ENCODE measurements at regions not wholly inside any gene's neighbourhood (a gene's known extent, or its start where the extent isn't known, plus 50 kb on each side); places are given as distances from the start of the nearest gene placed in this dataset.

- Histone ChIP-seq H3K9me3 (no peaks in the 10 kb centered on the region), H3K27me3 (no peaks in the 10 kb centered on the region), H3K36me3 (no peaks in the 10 kb centered on the region), H3K4me1 (peaks cover 19% of the 10 kb centered on the region), H3K4me3 (ENCODE audit: low read depth, low read length) (peak overlapping the region; percentile 37)
- peak; percentile 27 for DNase-seq
- no peak for TF ChIP-seq CTCF (IDR thresholded peaks at IDR 0.05; ENCODE audit: low read depth, low read length)
Observed at GRCh38 chr16:62254372-62254771, 218.1 kb upstream of the CDH8 start.

DNA sequence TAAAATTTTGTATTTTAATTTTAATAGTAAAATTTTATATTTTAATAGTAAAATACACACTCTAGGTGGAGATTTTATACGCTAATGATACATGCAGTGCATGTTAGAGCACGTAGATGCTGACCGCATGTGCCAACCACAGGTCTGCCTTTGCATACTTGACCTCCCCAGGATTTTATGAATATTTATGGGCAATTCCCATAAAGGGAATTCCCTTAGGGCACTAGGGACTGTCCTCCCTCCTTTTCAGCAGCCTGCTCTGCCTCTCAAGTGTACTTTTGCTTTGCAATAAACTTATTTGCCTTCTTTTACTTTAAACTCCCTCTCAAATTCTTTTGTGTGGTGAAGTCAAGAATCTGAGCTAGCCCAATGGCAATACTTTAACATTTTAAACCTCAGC is 217.7 kb upstream of the CDH8 start:
- no peaks in the 10 kb centered on the region for H3K9me3 ChIP-seq
- DNase-seq, result peak; percentile 13
- TF ChIP-seq CTCF (IDR thresholded peaks at IDR 0.05; ENCODE audit: low read depth, low read length), result no peak
- H3K4me3 ChIP-seq (ENCODE audit: low read depth, low read length), result peak overlapping the region; percentile 37
- peaks cover 19% of the 10 kb centered on the region for H3K4me1 ChIP-seq
- H3K27me3 ChIP-seq, result no peaks in the 10 kb centered on the region
- no peaks in the 10 kb centered on the region for H3K36me3 ChIP-seq

- Histone ChIP-seq H3K27me3 (no peaks in the 10 kb centered on the region), H3K4me3 (ENCODE audit: low read depth, low read length) (no peak overlapping the region), H3K9me3 (no peaks in the 10 kb centered on the region), H3K36me3 (no peaks in the 10 kb centered on the region), H3K4me1 (peaks cover 11% of the 10 kb centered on the region)
- TF ChIP-seq CTCF (IDR thresholded peaks at IDR 0.05; ENCODE audit: low read depth, low read length), result peak; percentile 37; the same call in 1 of the 2 replicates
- DNase-seq, result no peak
Observed at GRCh38 chr16:62249069-62249468, 212.8 kb upstream of the CDH8 start.

- Histone ChIP-seq H3K36me3 (no peaks in the 10 kb centered on the region), H3K27me3 (no peaks in the 10 kb centered on the region), H3K4me3 (ENCODE audit: low read depth, low read length) (no peak overlapping the region), H3K4me1 (peaks cover 4% of the 10 kb centered on the region), H3K9me3 (no peaks in the 10 kb centered on the region)
- peak; percentile 15 for DNase-seq
- no peak for TF ChIP-seq CTCF (IDR thresholded peaks at IDR 0.05; ENCODE audit: low read depth, low read length)
Observed at GRCh38 chr16:62240722-62241121, 204.5 kb upstream of the CDH8 start.

- TF ChIP-seq CTCF (IDR thresholded peaks at IDR 0.05; ENCODE audit: low read depth, low read length), result peak; percentile 89
- no peak overlapping the region for H3K4me3 ChIP-seq (ENCODE audit: low read depth, low read length)
- H3K4me1 ChIP-seq, result peaks cover 4% of the 10 kb centered on the region
- DNase-seq, result peak; percentile 96
- no peaks in the 10 kb centered on the region for H3K36me3 ChIP-seq
- H3K9me3 ChIP-seq, result no peaks in the 10 kb centered on the region; the same call in 1 of the 2 replicates
- no peaks in the 10 kb centered on the region for H3K27me3 ChIP-seq
Observed at GRCh38 chr16:62225675-62226074, 189.4 kb upstream of the CDH8 start.

DNA sequence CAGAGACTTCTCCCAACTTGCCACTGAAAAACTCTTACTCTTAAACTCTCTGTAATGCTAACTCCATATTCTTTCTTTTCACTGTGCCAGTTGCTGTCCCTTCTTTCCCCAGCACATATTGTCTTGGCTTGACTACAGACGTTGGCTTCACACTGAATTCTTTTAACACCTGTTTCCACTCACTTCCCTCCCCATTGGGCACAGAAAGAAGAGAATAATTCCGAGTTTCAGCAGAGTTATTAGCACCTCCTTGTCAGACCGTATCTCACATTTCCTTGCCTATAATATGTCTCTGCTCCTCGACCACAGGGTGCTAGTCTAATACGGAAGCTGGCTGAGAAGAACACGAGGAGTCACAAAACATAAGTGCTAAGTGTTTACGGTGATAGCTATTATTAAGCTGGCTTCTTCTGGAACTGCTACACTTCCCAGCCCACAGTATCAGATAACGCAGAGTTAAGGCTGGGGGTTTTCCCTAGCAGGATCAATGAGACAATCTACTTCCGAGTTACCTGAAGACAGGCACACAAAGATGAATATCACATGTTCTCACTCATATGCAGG is 188.5 kb upstream of the CDH8 start:
- Histone ChIP-seq H3K4me1 (peaks cover 4% of the 10 kb centered on the region), H3K27me3 (no peaks in the 10 kb centered on the region), H3K36me3 (no peaks in the 10 kb centered on the region), H3K9me3 (no peaks in the 10 kb centered on the region; the same call in 1 of the 2 replicates), H3K4me3 (ENCODE audit: low read depth, low read length) (no peak overlapping the region)
- no peak for DNase-seq
- TF ChIP-seq CTCF (IDR thresholded peaks at IDR 0.05; ENCODE audit: low read depth, low read length), result no peak
